ENCODE measurements at regions not wholly inside any gene's neighbourhood (a gene's known extent, or its start where the extent isn't known, plus 50 kb on each side); places are given as distances from the start of the nearest gene placed in this dataset.

GRCh38 chr13:40878321-40878720 is 88.9 kb downstream of the SLC25A15 start:
- TF ChIP-seq CTCF (IDR thresholded peaks at IDR 0.05; ENCODE audit: low read depth, low read length, missing control alignments), result no peak
- Histone ChIP-seq H3K36me3 (replicated peaks) (no peaks in the 10 kb centered on the region), H3K27ac (no peak overlapping the region), H3K4me3 (ENCODE audit: low read depth, low read length) (no peak overlapping the region), H3K27me3 (replicated peaks) (no peaks in the 10 kb centered on the region)
- in situ Hi-C loops (cut with HindIII; ENCODE audit: low pct_ligation_motif_present, low sequenced_read_pairs), result no loop called here
- DNase-seq, result peak; percentile 18

- H3K36me3 ChIP-seq (replicated peaks), result no peaks in the 10 kb centered on the region
- H3K4me3 ChIP-seq (ENCODE audit: low read depth, low read length), result no peak overlapping the region
- no peak overlapping the region for H3K27ac ChIP-seq
- in situ Hi-C loops (cut with HindIII; ENCODE audit: low pct_ligation_motif_present, low sequenced_read_pairs), result no loop called here
- TF ChIP-seq CTCF (IDR thresholded peaks at IDR 0.05; ENCODE audit: low read depth, low read length, missing control alignments), result no peak
- H3K27me3 ChIP-seq (replicated peaks), result no peaks in the 10 kb centered on the region
- DNase-seq, result no peak
Measured at GRCh38 chr13:40878823-40879222, 89.4 kb downstream of the SLC25A15 start.

All from brain microvascular endothelial cell (primary cell).